OCI-LY7 (cell line): ENCODE measurements at regions not wholly inside any gene's neighbourhood (a gene's known extent, or its start where the extent isn't known, plus 50 kb on each side); places are given as distances from the start of the nearest gene placed in this dataset.

Experiments used
- BruUV-seq: library from RNA; stranded (reverse); fragments of 400-500 nt; replicated peaks from 2 replicates; lab custom pipeline; 2021; lab: Mats Ljungman, UMichigan
- CTCF ChIA-PET: fragments of 300-600 bp; sonication (Branson Sonifier 250); formaldehyde crosslinking; loops from one replicate; lab custom pipeline; 2022; ENCODE audit warnings: antibody characterized with exemption; ENCODE audit not compliant: unreplicated experiment; lab: Charles Lee
- POLR2A ChIA-PET: fragments of 300-600 bp; sonication (Branson Sonifier 250); formaldehyde crosslinking; loops from one replicate; lab custom pipeline; 2022; ENCODE audit warnings: antibody characterized with exemption; lab: Charles Lee
- DNase-seq: peaks from one replicate; pipeline ENCODE4 v3.0.0-alpha.2; 2015; ENCODE audit warnings: low spot score
- H2AFZ ChIP-seq: fragments of 200-600 bp; sonication (generic), shearing (Covaris generic); 2 replicates; pipeline ENCODE4 v1.6.1; 2014; ENCODE audit warnings: mild to moderate bottlenecking, antibody characterized with exemption, low read length, moderate library complexity
- H3K27ac ChIP-seq: fragments of 200-600 bp; sonication (generic); 2 replicates; pipeline ENCODE4 v1.5.1; 2014; ENCODE audit warnings: mixed run types, low read depth, mild to moderate bottlenecking, moderate library complexity, low read length, inconsistent platforms; ENCODE audit not compliant: poor library complexity, severe bottlenecking
- H3K36me3 ChIP-seq: fragments of 200-600 bp; sonication (generic); 2 replicates; pipeline ENCODE4 v1.6.1; 2014; ENCODE audit warnings: mild to moderate bottlenecking, antibody characterized with exemption, low read length, moderate library complexity, mixed read lengths; ENCODE audit not compliant: insufficient read depth
- H3K4me1 ChIP-seq: fragments of 200-600 bp; sonication (generic); 2 replicates; pipeline ENCODE4 v1.5.1; 2014; ENCODE audit warnings: mild to moderate bottlenecking, low read length; ENCODE audit not compliant: insufficient read depth, poor library complexity, severe bottlenecking
- H3K4me2 ChIP-seq: fragments of 200-600 bp; sonication (generic); 2 replicates; pipeline ENCODE4 v1.6.1; 2014; ENCODE audit warnings: mild to moderate bottlenecking, low read length
- H3K4me3 ChIP-seq: fragments of 200-600 bp; sonication (generic); 2 replicates; pipeline ENCODE4 v1.5.1; 2014; ENCODE audit warnings: mild to moderate bottlenecking, low read depth, low read length; ENCODE audit not compliant: poor library complexity, severe bottlenecking
- H3K79me2 ChIP-seq: fragments of 200-600 bp; sonication (generic); 2 replicates; pipeline ENCODE4 v1.6.1; 2016; ENCODE audit warnings: low read depth, mild to moderate bottlenecking, low read length, moderate library complexity, mixed read lengths; ENCODE audit not compliant: insufficient read depth
- H3K9me2 ChIP-seq: fragments of 200-600 bp; sonication (generic); 2 replicates; pipeline ENCODE4 v1.6.1; 2016; ENCODE audit warnings: mild to moderate bottlenecking, low read length, mixed read lengths; ENCODE audit not compliant: insufficient read depth
- H3K9me3 ChIP-seq: fragments of 200-600 bp; sonication (generic); 2 replicates; pipeline ENCODE4 v1.6.1; 2014; ENCODE audit warnings: mild to moderate bottlenecking, mixed run types, low read length, mixed read lengths
- H4K20me1 ChIP-seq: fragments of 200-600 bp; sonication (generic); 2 replicates; pipeline ENCODE4 v1.6.1; 2014; ENCODE audit warnings: mild to moderate bottlenecking, antibody characterized with exemption, low read length, moderate library complexity, mixed read lengths; ENCODE audit not compliant: insufficient read depth
- CTCF ChIP-seq: fragments of 200-600 bp; sonication (generic); conservative IDR thresholded peaks from 2 replicates; pipeline ENCODE4 v1.5.1; 2014; ENCODE audit warnings: mild to moderate bottlenecking, antibody characterized with exemption, low read length, moderate library complexity, mixed read lengths
- EZH2phosphoT487 ChIP-seq: fragments of 200-600 bp; sonication (generic); IDR thresholded peaks from 2 replicates; pipeline ENCODE4 v1.6.1; 2018; ENCODE audit warnings: low read depth, borderline replicate concordance, mild to moderate bottlenecking, mixed run types, antibody characterized with exemption, low read length, moderate library complexity, mixed read lengths
- intact Hi-C: fragments of 100-400 bp; cut with micrococcal nuclease; formaldehyde crosslinking; loops from one replicate; pipeline ENCODE4 v1.10.0; 2022; ENCODE audit not compliant: unreplicated experiment

DNA sequence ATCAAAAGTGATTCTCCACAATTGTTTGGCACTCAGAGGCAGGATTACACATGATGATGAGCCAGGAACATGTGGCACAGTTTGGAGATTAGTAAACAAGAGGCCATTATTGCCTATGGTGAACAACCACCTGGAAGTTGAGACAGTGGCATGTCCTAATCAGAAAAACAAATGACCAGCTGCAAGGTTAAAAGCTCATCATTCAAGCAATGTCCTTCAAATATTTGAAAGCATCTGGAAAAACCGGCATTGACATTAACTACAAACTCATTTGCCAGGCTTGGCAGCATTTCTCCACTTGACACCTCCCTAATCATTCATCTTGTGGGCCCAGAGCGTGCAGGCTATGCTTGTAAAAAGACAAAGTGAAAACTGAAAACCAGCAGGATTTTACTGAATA, 80.6 kb upstream of the MEGF10 start:
- no peak overlapping the region for H3K4me3 ChIP-seq
- BruUV-seq, result no TSS peak
- H3K4me2 ChIP-seq, result no peak overlapping the region
- H3K4me1 ChIP-seq, result no peaks in the 10 kb centered on the region
- DNase-seq, result no peak
- H3K9me3 ChIP-seq, result no peaks in the 10 kb centered on the region
- POLR2A ChIA-PET, result no interaction called here
- no peak overlapping the region for H3K27ac ChIP-seq
- H2AFZ ChIP-seq, result no peak overlapping the region
- no peaks in the 10 kb centered on the region for H3K36me3 ChIP-seq
- H3K9me2 ChIP-seq, result no peaks in the 10 kb centered on the region
- TF ChIP-seq EZH2phosphoT487 (no peak), CTCF (no peak)
- no peaks in the 10 kb centered on the region for H3K79me2 ChIP-seq
- no peaks in the 10 kb centered on the region for H4K20me1 ChIP-seq
- CTCF ChIA-PET, result no interaction called here
- intact Hi-C loops, result no loop called here

GRCh38 chr5:127213231-127213630, 77.4 kb upstream of the MEGF10 start:
- no TSS peak for BruUV-seq
- H3K4me1 ChIP-seq, result no peaks in the 10 kb centered on the region
- no peak overlapping the region for H3K4me2 ChIP-seq
- TF ChIP-seq EZH2phosphoT487, result no peak
- no peaks in the 10 kb centered on the region for H3K36me3 ChIP-seq
- POLR2A ChIA-PET, result no interaction called here
- H3K79me2 ChIP-seq, result no peaks in the 10 kb centered on the region
- H3K9me2 ChIP-seq, result no peaks in the 10 kb centered on the region
- no peaks in the 10 kb centered on the region for H3K9me3 ChIP-seq
- H4K20me1 ChIP-seq, result no peaks in the 10 kb centered on the region
- no peak overlapping the region for H3K4me3 ChIP-seq
- intact Hi-C loops, result no loop called here
- H3K27ac ChIP-seq, result no peak overlapping the region
- CTCF ChIA-PET, result no interaction called here
- no peak for DNase-seq
- no peak overlapping the region for H2AFZ ChIP-seq

- H3K9me3 ChIP-seq, result no peaks in the 10 kb centered on the region
- no TSS peak for BruUV-seq
- no peak for DNase-seq
- no peak overlapping the region for H3K27ac ChIP-seq
- intact Hi-C loops, result no loop called here
- H3K4me1 ChIP-seq, result no peaks in the 10 kb centered on the region
- no peak overlapping the region for H3K4me3 ChIP-seq
- no peaks in the 10 kb centered on the region for H3K9me2 ChIP-seq
- H3K79me2 ChIP-seq, result no peaks in the 10 kb centered on the region
- H2AFZ ChIP-seq, result no peak overlapping the region
- ChIA-PET POLR2A (interaction anchor here (0.6 kb wide), 1 partner anchor 549 kb away, joined by 4 read pairs; no protein-coding TSS in a partner anchor), CTCF (no interaction called here)
- no peak for TF ChIP-seq CTCF
- no peak for TF ChIP-seq EZH2phosphoT487
- H4K20me1 ChIP-seq, result no peaks in the 10 kb centered on the region
- H3K36me3 ChIP-seq, result no peaks in the 10 kb centered on the region
- no peak overlapping the region for H3K4me2 ChIP-seq
Measured at GRCh38 chr5:127216143-127216542, 74.5 kb upstream of the MEGF10 start.
